Activated CD8-positive, alpha-beta memory T cell treated with anti-CD3 and anti-CD28 coated beads for 24 hours (primary cell): ENCODE measurements at regions not wholly inside any gene's neighbourhood (a gene's known extent, or its start where the extent isn't known, plus 50 kb on each side); places are given as distances from the start of the nearest gene placed in this dataset.
"Not testable (repeated sequence)": the region's sequence is repeated elsewhere in the genome, so short reads cannot be mapped to it uniquely, and the experiment has no call there.

Experiments
- DNase-seq: peaks from one replicate; pipeline ENCODE4 v3.0.0-alpha.2; 2020

GRCh38 chr5:91315701-91316100 lies 67.4 kb downstream of the ARRDC3 start:
- DNase-seq: no peak

DNA sequence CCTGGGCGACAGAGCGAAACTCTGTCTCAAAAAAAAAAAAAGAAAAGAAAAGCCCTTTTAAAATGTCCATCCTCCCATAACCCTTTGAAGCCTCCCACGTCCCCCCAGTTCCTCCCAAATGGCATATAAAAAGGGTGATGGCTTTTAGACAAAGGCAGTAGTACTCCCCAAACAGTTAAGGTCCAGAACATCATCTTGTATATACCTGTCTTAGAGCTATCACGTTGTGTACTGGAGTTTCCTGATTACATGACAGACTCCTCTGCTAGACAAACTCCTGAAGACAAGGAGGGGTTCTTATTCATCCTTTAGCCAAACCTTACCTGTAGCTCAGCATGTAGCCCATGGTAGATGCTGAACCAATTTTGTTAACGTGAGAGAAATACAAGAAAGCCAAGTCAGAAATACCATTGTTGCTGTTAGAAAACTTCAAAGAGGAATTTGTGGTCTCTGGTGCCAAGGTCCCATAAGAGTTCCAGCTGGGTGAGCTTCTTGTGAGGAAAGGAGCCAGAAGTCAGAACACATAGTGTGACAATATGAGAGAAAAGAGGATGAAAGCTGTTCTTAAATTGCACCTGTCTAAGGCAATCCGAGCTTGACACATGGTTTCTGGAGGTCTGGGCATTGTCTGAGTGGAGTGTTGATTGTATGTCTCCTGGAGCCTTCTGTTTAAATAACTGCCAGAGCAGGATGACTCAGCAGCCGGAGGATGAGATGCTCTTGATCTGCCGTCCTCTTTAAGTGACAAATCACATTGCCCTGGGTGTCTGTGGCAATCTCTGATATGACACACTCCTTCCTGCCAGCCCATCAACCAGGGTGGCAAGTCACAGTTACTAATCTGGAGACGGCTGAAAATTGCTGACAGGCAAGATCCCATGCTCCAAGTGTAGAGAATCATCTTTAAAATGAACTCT lies 69.1 kb downstream of the ARRDC3 start:
- DNase-seq: peak; percentile 82

DNA sequence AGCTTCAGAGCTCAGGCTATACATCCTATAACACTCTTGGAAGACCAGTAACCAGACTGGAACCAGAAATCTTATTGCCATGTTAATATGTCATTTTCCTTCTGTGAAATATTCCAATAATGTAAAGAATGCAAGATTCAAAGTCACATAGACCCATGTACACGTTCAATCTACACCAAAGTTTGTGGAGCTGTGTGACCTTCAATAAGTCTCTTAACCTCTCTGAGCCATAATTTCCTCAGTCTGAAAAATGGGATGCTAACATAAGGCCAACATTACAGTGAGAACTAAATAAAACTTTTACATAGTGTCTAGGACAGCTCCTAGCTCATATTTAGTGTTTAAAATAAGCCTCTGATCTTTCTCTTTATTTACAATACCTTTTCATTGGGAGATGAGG lies 70.4 kb downstream of the ARRDC3 start:
- DNase-seq: no peak

DNA sequence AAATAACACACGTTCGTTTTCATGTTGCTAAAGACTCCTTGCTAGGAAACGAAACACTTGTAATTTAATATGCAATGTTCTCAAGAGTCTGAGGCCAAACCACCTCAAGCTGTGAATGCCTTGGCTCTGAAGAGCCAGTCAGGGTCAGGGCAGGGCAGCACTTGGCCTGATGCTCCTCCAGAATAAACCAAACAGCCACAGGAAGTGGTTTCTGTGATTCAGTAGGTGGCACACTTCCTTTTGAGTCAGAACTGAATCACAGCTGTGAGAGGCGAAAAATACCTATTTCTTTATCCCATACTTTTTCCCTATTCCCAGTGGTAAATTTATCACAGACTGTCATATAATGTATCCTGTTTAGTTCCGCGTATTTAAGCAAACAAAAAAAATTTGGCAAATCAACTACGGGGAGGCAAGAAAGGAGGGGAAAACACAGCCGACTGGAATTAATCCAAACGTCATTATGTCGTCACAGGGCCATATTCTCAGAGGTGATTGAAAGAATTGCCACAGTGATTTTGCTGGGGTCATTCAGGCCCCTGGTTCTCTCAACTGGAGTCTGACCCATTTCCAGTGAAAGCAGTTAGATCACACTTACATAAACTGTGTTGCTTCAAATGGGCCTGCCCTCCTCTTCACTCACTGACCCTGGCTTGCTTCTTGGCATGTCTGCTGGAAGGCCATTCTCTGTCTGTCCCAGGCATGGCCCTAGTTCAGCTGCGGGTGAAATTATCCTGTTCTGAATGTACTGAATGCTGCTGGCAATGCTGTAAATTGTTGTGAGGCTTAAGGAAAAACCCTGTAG lies 71.2 kb downstream of the ARRDC3 start:
- DNase-seq: peak; percentile 73

DNA sequence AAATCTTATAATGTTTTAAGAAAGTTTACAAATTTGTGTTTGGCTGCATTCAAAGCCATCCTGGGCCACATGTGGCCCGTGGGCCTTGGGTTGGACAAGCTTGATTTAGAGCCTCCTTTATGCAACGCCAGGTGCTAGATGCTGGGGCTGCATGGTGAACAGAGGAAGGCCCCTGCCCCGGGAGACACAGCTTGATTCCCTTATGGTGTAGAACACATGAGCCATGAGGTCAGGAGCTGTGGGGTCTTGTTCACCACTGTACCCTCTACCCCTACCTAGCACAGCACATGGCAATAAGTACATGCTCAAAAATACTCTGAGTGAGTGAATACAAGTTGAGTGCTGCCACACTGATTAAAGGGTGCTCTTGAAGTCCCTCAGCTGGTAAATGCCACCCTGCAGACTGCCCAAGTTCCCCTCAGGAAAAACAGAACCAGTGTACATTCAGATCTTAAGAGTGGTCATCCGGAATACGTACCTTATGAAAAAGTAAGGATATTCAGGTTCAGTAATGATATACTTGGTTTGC lies 71.9 kb downstream of the ARRDC3 start:
- DNase-seq: no peak

- DNase-seq: not testable (repeated sequence)
These were observed 75.0 kb downstream of the ARRDC3 start for GRCh38 chr5:91308157-91308556.

DNA sequence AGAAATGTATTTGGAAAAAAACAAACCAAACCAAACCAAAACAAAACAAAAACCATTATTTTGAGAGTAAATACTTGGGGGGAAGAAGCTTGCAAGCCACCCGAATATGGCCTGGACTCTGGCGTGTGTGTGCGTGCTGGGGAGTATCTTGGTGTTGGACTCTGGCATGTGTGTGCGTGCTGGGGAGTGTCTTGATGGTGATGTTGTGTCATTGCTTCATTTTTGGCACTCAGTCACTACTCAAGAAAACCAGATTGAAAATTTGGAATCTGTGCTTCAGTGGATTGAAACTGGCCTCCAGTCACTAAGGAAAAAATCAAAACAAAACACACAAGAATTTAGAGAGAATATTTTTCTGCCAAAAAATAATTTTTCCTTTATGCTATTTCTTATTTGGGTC lies 76.1 kb downstream of the ARRDC3 start:
- DNase-seq: no peak

DNA sequence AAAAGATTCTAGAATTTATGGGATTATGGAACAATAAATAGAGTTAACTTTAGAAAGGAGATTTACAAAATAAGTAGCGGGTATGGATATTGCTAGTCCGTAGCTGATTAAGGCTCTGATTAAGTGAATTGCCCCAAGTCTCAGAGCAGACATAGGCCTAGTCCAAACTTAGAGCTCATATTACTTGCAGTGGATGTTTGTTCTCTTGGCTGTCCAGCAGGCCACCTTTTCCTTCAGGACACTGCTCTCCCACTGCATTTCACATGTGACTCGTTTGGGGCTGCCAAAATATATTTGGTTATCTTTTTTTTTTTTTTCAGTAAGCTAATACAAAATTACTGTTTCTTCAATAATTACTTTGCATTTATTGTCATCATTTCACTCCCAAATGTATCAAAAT lies 76.6 kb downstream of the ARRDC3 start:
- DNase-seq: no peak

DNA sequence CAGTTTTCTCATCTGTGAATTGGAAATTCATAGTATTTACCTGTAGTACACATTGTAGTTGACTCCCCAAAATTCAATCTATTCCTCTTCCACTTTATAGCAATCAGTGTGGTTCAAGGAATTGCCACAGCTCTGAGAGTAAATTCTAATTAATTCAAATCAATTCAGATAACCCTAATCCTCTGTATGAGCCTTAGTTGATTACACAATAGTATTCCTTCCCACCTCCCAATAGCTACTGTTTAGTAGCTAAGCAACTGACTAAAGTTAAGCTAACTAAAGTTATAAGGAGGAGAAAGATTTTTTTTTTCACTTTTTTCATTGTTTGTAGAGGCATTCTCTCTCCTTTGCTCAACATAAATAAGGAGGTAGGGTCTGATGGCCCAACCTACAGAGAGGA lies 77.5 kb downstream of the ARRDC3 start:
- DNase-seq: no peak

DNA sequence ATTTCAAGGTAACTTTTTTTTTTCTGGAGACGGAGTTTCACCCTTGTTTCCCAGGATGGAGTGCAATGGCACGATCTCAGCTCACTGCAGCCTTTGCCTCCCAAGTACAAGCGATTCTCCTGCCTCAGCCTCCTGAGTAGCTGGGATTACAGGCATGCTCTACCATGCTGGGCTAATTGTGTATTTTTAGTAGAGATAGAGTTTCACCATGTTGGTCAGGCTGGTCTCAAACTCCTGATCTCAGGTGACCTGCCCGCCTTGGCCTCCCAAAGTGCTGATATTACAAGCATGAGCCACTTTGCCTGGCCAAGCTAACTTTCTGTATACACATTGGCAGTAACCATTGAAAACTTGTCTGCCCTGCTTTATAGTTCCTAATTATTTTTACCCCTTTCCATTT lies 79.1 kb downstream of the ARRDC3 start:
- DNase-seq: not testable (repeated sequence)

GRCh38 chr5:91302958-91303357 lies 80.2 kb downstream of the ARRDC3 start:
- no peak for DNase-seq

DNA sequence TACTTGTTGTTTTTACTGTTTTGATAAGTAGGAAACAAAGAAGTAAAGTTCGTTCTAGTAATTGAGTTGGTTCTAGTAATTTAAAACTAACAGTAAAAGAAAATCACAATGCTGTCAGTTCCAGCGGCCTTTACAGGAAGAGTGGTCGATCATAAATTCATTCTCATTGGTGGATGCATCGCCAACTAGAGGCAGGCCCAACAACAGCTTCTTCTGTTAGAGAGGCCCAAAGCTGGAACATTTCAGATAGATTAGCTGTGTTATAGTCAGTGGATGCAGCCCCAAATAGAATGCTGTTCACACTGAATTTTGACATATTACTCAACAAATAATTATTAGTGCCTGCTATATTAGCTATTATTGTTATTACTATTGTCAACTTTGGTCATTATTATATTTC lies 80.8 kb downstream of the ARRDC3 start:
- DNase-seq: no peak

DNA sequence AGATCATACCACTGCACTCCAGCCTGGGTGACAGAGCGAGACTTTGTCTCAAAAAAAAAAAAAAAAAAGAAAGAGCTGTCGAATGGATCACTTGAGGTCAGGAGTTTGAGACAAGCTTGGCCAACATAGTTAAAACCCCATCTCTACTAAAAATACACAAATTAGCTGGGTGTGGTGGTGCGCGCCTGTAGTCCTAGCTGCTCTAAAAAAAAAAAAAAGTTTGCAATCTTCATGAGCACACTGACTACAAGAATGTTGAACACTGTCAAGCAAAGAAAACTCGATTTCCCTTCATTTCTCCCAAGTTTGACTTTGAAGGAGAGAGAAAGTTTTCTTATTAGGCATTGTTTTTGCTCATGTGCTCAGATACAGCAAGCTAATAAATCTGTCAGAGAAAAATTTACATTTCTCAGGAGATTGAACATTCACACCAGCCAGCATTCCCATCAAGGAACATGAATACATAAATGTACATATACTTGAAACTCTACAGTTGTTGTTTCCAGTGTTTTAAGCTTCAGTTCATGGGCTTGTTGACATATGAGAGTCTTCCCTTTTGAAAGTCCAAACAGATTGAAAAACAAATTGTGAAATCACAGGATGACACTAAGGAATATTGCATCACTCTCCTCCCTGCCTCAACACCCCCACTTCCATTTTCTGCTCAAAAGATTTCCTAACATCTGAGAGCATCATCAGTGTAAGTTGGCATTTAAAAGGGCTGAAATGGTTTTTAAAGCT lies 81.8 kb downstream of the ARRDC3 start:
- no peak for DNase-seq

GRCh38 chr5:91297994-91298393 lies 85.1 kb downstream of the ARRDC3 start:
- DNase-seq: no peak

DNA sequence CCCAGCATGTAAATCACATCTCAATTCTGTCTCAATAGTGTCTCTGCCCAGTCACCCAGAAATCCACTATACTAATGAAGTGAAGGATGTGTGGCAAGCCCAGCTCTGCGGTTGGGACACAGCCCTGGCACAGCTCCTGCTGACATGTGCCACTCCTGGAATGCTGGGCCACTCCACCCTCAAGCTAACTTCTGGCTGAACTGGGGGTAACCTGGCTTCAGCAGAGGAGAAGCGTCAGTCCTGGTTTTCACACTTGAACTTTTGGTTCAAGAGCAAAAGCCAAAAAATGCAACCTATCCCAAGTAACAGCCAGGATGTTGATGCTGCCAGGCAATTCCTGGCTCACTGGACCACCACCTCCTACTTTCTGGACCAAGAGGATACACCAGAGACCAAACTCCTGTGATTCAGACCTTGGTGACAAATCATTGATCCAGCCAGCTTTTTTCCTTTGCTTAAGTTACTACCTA lies 86.4 kb downstream of the ARRDC3 start:
- no peak for DNase-seq

DNA sequence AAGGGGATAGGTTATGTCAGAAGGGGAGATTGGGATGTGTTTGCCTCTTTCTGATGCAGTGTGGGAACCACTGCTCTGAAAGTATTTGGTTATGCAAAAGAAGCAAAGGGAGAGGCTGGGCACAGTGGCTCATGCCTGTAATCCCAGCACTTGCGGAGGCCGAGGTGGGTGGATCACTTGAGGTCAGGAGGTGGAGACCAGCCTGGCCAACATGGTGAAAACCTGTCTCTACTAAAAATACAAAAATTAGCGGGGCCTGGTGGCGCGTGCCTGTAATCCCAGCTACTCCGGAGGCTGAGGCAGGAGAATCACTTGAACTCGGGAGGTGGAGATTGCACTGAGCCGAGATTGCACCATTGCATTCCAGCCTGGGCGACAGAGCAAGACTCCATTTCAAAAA lies 87.0 kb downstream of the ARRDC3 start:
- not testable (repeated sequence) for DNase-seq

DNA sequence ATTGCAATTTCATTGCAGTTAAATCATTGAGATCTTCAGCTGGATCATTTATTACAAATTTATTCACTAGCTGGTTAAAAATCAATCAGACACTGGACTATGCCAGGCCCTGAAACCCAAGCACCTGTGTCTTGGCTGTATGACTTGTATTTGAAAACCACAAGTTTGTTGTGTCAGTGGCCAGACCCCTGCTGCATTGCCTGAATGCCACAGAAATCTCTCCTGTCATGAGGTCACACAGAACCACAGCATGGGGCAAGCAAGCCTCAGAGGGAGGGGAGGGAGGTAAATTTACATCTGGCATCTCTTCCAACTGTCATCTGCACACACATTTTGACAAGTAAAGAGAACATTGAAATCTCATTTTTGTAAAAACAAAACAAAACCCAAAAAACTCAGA lies 90.0 kb downstream of the ARRDC3 start:
- DNase-seq: no peak

DNA sequence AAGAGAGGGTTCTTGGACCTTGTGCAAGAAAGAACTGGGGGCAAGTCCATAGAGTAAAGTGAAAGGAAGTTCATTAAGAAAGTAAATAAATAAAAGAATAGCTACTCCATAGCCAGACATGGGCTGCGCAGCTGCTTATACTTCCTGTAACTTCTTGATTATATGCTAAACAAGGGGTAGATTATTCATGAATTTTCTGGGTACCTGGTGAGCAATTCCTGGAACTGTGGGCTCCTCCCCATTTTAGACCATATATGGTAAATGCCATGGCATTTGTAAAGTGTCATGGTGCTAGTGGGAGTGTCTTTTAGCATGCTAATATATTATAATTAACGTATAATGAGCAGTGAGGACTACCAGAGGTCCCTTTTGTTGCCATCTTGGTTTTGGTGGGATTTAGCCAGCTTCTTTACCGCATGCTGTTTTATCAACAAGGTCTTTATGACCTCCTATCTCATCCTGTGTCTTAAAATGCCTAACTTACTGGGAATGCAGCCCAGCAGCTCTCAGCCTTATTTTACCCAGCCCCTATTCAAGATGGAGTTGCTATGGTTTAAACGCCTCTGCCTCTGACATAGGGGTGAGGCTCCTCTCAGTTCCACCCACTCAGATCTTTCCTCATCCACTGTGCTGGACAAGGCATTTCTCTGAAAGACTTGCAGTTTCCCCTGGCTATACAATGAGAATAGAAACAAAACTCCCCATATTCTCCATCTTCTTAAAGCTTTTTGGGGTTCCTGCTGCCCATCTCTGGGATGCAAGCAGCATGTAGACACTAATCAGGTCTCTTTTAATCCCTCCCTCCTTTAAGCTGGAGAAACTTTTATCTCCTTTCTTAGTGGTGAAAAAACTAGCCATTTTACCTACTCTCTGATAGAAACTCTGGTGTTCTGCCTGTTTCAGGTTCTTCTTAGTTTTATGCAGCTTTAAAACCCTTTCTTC lies 91.2 kb downstream of the ARRDC3 start:
- DNase-seq: no peak

GRCh38 chr5:91288118-91288916 lies 94.8 kb downstream of the ARRDC3 start:
- DNase-seq: no peak

DNA sequence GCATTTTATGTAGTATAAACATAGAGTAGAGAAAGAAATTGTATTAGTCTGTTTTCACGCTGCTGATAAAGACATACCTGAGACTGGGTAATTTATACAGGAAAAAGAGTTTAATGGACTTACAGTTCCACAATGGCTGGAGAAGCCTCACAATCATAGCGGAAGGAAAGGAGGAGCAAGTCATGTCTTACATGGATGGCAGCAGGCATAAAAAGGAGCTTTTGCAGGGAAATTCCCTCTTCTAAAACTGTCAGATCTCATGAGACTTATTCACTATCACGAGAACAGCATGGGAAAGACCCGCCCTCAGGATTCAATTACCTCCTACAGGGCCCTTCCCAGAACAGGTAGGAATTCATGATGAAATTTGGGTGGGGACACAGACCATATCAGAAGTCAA lies 98.1 kb downstream of the ARRDC3 start:
- DNase-seq: not testable (repeated sequence)

DNA sequence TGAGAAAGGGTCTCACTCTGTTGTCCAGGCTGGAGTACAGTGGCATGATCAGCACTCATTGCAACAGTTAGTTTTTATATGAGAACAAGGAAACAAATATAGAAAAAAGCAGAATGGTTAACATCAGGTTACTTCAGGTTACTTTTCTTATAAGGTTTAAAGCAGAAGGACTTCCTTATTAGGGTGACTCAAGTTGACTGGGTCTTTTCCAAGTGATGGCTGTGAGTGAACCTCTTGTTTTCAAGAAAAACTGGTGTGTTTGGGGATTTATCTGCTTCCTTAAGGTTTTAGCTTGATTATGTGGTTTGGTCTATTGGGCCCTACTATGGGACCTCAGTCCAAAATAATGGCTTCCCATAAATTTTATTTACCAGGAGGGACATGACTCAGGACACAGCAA lies 99.2 kb downstream of the ARRDC3 start:
- DNase-seq: no peak
